SH-SY5Y (cell line): ENCODE measurements at regions not wholly inside any gene's neighbourhood (a gene's known extent, or its start where the extent isn't known, plus 50 kb on each side); places are given as distances from the start of the nearest gene placed in this dataset.

Source experiments
- GATA2 ChIP-seq: IDR thresholded peaks from 2 replicates; pipeline ENCODE4 v1.6.1; 2011; ENCODE audit warnings: mild to moderate bottlenecking, low read depth, low read length
- GATA3 ChIP-seq: IDR thresholded peaks from 2 replicates; pipeline ENCODE4 v1.6.1; 2011; ENCODE audit warnings: low read depth, mild to moderate bottlenecking, low read length, moderate library complexity

DNA sequence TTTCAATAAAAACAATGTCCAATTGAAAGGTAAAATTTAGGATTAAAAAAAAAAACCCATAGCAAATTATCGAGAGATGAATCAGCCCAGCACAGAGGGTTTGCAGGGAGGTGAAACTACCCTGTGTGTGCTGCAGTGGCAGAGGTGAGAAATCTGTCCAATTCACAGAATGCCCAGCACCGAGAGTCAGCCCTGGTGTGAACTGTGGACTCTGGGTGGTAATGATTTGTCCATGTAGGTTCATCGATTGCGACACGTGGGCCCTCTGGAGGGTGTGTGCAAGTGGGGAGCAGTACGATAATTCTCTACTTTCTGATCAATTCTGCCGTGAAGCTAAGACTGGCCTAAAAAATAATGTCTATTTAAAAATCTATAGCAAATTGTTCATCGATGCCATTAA, 94.5 kb upstream of the PFKP start:
- TF ChIP-seq GATA2 (no peak), GATA3 (no peak)

DNA sequence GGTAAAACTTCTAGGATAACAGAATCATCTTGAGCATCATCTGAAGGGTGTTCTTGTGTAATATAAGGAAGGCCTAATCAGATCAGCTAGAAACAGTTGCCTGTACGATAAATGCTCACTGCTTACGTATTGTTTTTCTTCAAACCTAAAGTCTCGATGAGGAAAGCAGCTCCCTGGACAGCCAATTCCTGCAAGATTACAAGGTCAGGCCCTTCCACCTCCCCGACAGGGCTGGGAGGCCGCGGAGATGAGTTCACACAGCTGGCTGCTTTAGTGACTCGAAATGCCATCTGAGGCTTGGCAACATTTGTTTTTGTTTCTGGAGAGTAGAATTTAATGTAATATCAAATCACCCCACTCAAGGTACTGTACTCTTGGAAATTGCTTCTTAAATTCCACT, 95.1 kb upstream of the PFKP start:
- TF ChIP-seq GATA2 (no peak), GATA3 (no peak)

DNA sequence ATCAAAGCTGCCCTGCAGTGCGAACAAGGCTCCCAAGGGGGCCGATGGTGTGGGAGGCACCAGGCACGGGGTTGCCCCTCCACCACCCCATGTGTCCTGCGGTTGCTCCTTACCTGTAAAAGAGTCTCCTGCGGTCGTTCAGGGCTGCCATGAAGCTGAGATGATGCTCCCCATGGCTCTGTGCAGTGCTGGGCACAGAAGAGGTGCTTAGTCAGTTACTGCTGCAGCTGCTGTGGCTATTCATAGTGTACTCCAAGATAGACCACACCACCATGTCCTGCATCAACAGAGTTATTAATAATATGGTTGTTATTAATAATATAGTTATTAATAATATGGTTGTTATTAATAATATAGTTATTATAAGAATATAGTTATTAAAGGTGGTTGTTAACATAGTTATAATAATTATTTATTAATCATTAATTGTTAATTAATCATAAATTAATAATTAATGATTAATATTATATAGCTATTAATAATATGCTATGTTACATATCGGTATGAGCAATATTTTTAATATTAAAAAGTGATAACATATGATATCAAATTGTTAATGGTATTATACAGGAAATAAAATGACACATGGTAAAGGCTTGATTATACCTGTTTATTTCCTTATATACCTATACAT, 97.0 kb upstream of the PFKP start:
- no peak for TF ChIP-seq GATA2
- TF ChIP-seq GATA3 = no peak

- no peak for TF ChIP-seq GATA2
- TF ChIP-seq GATA3 = no peak
These were observed 98.8 kb upstream of the PFKP start for GRCh38 chr10:2968401-2969058.

DNA sequence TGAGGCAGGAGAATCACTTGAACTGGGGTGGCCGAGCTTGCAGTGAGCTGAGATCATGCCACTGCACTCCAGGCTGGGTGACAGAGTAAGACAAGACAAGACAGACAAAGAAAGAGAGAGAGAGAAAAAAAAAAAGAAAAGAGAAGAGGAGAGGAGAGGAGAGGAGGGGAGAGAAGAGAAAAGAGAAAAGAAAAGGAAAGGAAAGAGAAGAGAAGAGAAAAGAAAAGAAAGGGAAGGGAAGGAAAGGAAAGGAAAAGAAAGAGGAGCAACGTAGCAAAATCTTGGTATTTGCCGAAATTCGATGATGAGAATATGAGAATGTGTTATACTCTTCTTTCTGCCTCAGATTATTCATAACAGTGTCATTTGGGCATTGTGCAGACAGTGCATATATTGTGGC, 101.2 kb upstream of the PFKP start:
- TF ChIP-seq GATA3 (no peak), GATA2 (no peak)

DNA sequence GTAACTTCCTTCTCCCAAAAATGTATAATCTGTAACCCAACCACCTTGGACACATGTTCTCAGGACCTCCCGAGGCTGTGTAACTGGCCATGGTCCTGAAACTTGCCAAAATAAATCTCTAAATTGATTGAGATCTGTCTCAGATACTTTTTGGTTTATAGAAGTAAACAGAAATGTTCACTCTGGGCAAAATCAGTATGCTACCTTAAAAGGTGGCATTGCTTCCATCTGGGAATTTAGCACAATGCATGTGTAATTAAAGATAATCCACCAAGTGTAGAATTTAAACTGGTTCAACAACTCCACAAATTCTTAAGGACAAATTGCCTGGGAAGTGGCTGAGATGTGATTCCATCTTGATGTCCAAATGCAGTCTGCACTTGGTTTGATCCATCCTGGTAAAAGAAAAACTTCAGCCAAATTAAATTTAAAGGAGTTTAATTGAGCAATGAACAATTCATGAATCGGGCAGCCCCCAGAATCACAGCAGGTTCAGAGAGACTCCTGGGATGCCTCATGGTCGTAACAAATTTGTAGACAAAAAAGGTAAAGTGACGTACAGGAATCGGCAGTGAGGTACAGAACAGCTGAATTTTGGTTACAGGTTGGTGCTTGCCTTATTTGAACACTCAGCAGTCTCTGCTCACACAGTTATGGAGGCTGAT, 102.6 kb upstream of the PFKP start:
- TF ChIP-seq GATA3 = no peak
- no peak for TF ChIP-seq GATA2

GRCh38 chr10:2963889-2964631, 103.3 kb upstream of the PFKP start:
- TF ChIP-seq GATA2 = no peak
- no peak for TF ChIP-seq GATA3

DNA sequence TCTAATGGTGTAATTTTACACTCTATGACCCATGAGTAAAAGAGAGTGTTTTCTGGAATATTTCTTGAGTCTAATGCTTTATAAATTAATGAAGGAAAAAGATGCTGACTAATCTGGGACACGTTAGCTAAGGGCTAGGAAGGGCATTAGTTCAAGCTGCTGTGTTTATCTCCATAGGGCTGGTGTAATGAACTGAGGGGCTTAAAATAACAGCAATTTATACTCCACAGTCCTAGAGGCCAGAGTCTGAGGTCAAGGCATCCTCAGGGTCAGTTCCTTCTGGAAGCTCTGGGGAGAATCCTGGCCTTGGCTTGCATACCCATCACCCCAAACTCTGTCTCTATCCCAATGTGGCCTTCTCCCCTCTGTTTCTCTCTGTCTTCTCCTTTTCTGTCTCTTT, 105.2 kb upstream of the PFKP start:
- TF ChIP-seq GATA2 = no peak
- TF ChIP-seq GATA3 = no peak

- TF ChIP-seq GATA2 (no peak), GATA3 (no peak)
These were observed 108.7 kb upstream of the PFKP start for GRCh38 chr10:2958659-2959058.

DNA sequence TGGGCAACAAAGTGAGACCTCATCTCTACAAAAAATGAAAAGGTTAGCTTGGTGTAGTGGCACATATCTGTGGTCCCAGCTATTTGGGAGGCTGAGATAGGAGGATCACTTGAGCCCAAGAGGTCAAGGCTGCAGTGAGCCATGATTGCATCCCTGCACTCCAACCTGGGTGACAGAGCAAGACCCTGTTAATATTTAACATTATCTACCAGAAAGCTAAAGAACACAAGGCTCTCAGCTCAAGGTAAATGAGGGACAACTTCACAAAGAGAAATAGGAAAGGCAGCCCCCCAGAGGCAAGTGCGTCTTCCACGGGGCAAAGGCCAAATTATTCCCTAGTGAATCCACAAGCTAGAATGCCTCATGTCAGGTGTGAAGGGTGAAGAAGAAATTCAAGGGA, 109.6 kb upstream of the PFKP start:
- TF ChIP-seq GATA2 = no peak

DNA sequence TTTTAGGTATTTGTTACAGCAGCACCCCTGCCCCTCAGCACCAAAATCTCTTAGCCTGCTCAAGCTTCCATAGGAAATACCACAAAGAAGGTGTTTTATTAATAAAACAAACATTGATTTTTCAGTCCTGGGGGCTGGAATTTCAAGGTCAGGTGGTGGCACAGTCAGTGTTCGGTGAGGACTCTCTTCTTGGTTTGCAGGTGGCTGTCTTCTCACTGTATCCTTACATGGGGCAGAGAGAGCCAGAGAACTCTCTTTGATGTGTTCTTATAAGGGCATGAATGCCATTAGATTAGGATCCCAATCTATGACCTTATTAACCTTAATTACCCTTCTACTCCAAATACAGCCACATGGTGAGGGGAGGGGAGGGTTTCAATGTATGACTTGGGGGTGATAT, 112.3 kb upstream of the PFKP start:
- TF ChIP-seq GATA3 = no peak
- no peak for TF ChIP-seq GATA2

GRCh38 chr10:2953495-2953894, 113.9 kb upstream of the PFKP start:
- no peak for TF ChIP-seq GATA3
- no peak for TF ChIP-seq GATA2

- TF ChIP-seq GATA3 (no peak), GATA2 (no peak)
These were observed 116.0 kb upstream of the PFKP start for GRCh38 chr10:2951235-2951835.

GRCh38 chr10:2950546-2950945, 116.8 kb upstream of the PFKP start:
- no peak for TF ChIP-seq GATA2
- TF ChIP-seq GATA3 = no peak
